Testis (tissue), 2 donors: ENCODE measurements at regions not wholly inside any gene's neighbourhood (a gene's known extent, or its start where the extent isn't known, plus 50 kb on each side); places are given as distances from the start of the nearest gene placed in this dataset.

ENCODE experiments used
- DNase-seq: peaks from one replicate; pipeline ENCODE4 v3.0.0-alpha.2; 2019
- H3K27ac ChIP-seq, 2 donors: fragments of 200-600 bp; sonication (generic); one replicate each; pipeline ENCODE4 v1.5.1; 2019
- H3K27me3 ChIP-seq: fragments of 200-600 bp; sonication (generic); one replicate; pipeline ENCODE4 v1.5.1; 2019
- H3K36me3 ChIP-seq: fragments of 200-600 bp; sonication (generic); one replicate; pipeline ENCODE4 v1.5.1; 2017; ENCODE audit warnings: low read depth; ENCODE audit errors: missing control alignments
- H3K4me1 ChIP-seq: fragments of 200-600 bp; sonication (generic); one replicate; pipeline ENCODE4 v1.5.1; 2019
- H3K4me3 ChIP-seq, 2 donors: fragments of 200-600 bp; sonication (generic); one replicate each; pipeline ENCODE4 v1.5.1; 2017 to 2019
- H3K9me3 ChIP-seq: fragments of 200-600 bp; sonication (generic); one replicate; pipeline ENCODE4 v1.5.1; 2017
- CTCF ChIP-seq, 3 experiments: fragments of 450-650 bp in 2 of 3; fragments of 200-600 bp in 1 of 3; sonication (generic) in 1 of 3; IDR thresholded peaks; one replicate each; pipeline ENCODE4 v1.5.1; 2016 to 2019; ENCODE audit warnings: antibody characterized with exemption in 3 of 3, mild to moderate bottlenecking in 2 of 3, moderate library complexity in 1 of 3
- POLR2A ChIP-seq: fragments of 450-650 bp; IDR thresholded peaks from one replicate; pipeline ENCODE4 v1.6.1; 2017; ENCODE audit warnings: antibody characterized with exemption, mild to moderate bottlenecking, moderate library complexity
- WGBS, 2 donors: methylation state at CpG; one replicate each; pipeline ENCODE4 v1.1.5; 2018; 5-methylcytosine and 5-hydroxymethylcytosine counted together
- intact Hi-C: fragments of 100-400 bp; cut with DNase I; formaldehyde crosslinking; loops from one replicate; pipeline ENCODE4 v1.15.1; 2023; ENCODE audit warnings: low total_unique reads

GRCh38 chr5:91652678-91653077 lies 269.6 kb upstream of the ARRDC3 start:
- intact Hi-C loops: no loop called here
- no peaks in the 10 kb centered on the region for H3K9me3 ChIP-seq

GRCh38 chr5:91651704-91652103 lies 268.6 kb upstream of the ARRDC3 start:
- Histone ChIP-seq H3K27ac (no peak overlapping the region), H3K9me3 (no peaks in the 10 kb centered on the region), H3K27me3 (no peaks in the 10 kb centered on the region), H3K4me1 (no peaks in the 10 kb centered on the region), H3K36me3 (no peaks in the 10 kb centered on the region), H3K4me3 (no peak overlapping the region)
- TF ChIP-seq POLR2A (no peak), CTCF (IDR thresholded peaks at IDR 0.05) (no peak)
- intact Hi-C loops: no loop called here
- DNase-seq: no peak

More at GRCh38 chr5:91652678-91653077, 269.6 kb upstream of the ARRDC3 start:
- TF ChIP-seq POLR2A (no peak), CTCF (IDR thresholded peaks at IDR 0.05) (no peak)
- Histone ChIP-seq H3K27me3 (no peaks in the 10 kb centered on the region), H3K27ac (no peak overlapping the region), H3K4me3 (no peak overlapping the region), H3K36me3 (no peaks in the 10 kb centered on the region), H3K4me1 (no peaks in the 10 kb centered on the region)
- DNase-seq: no peak

GRCh38 chr5:91645347-91645746 lies 262.2 kb upstream of the ARRDC3 start:
- H3K4me1 ChIP-seq: no peaks in the 10 kb centered on the region
- intact Hi-C loops: no loop called here
- H3K36me3 ChIP-seq: no peaks in the 10 kb centered on the region
- TF ChIP-seq CTCF (IDR thresholded peaks at IDR 0.05) (no peak), POLR2A (no peak)
- H3K27me3 ChIP-seq: no peaks in the 10 kb centered on the region
- H3K9me3 ChIP-seq: no peaks in the 10 kb centered on the region
- H3K4me3 ChIP-seq: no peak overlapping the region
- H3K27ac ChIP-seq: no peak overlapping the region
- WGBS, 2 donors: 91 to 99% methylated on average over 4 of the region's 4 CpGs
- DNase-seq: no peak

GRCh38 chr5:91643797-91644196 lies 260.7 kb upstream of the ARRDC3 start:
- TF ChIP-seq POLR2A (no peak), CTCF (IDR thresholded peaks at IDR 0.05) (no peak)
- Histone ChIP-seq H3K27ac (no peak overlapping the region), H3K4me3 (no peak overlapping the region), H3K9me3 (no peaks in the 10 kb centered on the region), H3K27me3 (no peaks in the 10 kb centered on the region), H3K36me3 (no peaks in the 10 kb centered on the region), H3K4me1 (no peaks in the 10 kb centered on the region)
- intact Hi-C loops: no loop called here
- WGBS, 2 donors: 32 to 54% methylated on average over 2 of the region's 2 CpGs
- no peak for DNase-seq

- Histone ChIP-seq H3K36me3 (no peaks in the 10 kb centered on the region), H3K4me3 (no peak overlapping the region), H3K4me1 (no peaks in the 10 kb centered on the region), H3K27me3 (no peaks in the 10 kb centered on the region), H3K27ac (no peak overlapping the region), H3K9me3 (no peaks in the 10 kb centered on the region)
- DNase-seq: no peak
- WGBS, 2 donors: 80 to 85% methylated on average over 5 of the region's 5 CpGs
- no peak for TF ChIP-seq POLR2A
- no peak for TF ChIP-seq CTCF (IDR thresholded peaks at IDR 0.05)
- intact Hi-C loops: no loop called here
Measured at GRCh38 chr5:91642581-91642980, 259.5 kb upstream of the ARRDC3 start.
